CD4-positive, alpha-beta T cell treated with Interleukin-2 at 100 ng/mL for 4 hours (primary cell): ENCODE measurements at regions not wholly inside any gene's neighbourhood (a gene's known extent, or its start where the extent isn't known, plus 50 kb on each side); places are given as distances from the start of the nearest gene placed in this dataset.
"Not testable (repeated sequence)": the region's sequence is repeated elsewhere in the genome, so short reads cannot be mapped to it uniquely, and the experiment has no call there.

Experiments
- DNase-seq: peaks from one replicate; pipeline ENCODE4 v3.0.0-alpha.2; 2020; ENCODE audit warnings: low spot score

DNA sequence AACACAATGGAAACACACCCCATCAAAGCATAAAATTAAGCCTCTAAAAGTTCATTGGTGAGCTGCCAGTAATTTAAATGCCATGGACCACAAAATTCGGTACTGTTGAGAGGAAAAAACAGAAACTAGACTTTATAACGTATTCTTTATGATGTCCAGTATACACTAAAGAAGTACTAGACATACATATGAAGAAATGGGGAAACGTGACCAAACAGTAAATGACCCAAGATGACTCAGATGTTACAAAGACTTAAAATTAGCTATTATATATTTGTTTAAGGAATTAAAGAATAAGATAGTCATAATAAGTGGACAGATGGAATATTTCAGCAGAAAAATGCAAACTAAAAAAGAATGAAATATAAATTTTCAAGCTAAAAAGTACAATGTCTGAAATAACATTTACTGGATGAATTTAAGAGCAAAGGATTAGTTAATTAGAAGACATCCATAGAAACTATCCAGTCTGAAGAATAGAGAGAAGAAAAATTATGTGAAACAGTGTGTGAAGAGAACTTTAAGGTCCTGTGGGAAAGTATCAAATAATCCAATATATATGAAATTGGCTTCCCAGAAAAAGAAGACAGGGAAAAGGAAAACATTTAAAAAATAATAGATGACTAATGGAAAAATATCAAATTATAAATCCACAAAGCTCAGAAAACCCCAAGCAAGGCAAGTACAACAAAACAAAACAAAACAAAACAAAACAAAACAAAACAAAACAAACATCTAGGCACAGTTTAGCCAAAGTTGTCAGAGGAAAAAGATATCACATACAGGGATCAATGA, 69.4 kb downstream of the SAMD9 start:
- DNase-seq: no peak

DNA sequence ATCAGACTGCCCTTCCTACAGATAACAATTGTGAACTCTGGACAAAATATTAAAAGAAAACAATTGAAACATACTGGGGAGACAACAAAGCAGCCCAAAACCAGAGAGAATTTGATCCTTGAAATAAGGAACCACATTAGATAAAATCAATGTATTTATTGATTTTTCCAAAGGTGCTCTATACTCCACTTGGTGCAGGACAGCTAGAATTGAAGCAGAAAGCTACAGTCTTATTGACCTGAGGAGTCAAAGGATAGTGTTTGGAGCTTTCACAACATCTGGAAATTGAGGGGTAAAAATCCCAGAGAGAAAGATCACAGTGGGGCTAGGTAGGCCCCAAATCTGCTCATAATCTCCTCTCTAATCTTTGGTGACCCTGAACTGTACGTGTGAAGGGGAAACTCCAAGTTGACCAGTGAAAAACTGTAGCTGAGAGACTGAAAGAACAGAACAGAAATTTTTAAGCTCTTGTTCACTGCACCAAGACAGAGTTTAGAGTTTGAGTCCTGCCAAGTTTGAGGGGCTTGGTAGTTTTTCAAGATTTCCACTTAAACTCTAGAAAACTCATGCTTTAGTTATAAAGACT, 70.2 kb downstream of the SAMD9 start:
- no peak for DNase-seq

- DNase-seq: no peak
These were observed 71.1 kb downstream of the SAMD9 start for GRCh38 chr7:93046641-93047040.

GRCh38 chr7:93044147-93044810, 73.5 kb downstream of the SAMD9 start:
- no peak for DNase-seq

GRCh38 chr7:93043385-93043985, 74.3 kb downstream of the SAMD9 start:
- no peak for DNase-seq

GRCh38 chr7:93040355-93040754, 77.4 kb downstream of the SAMD9 start:
- DNase-seq: no peak

- DNase-seq: no peak
These were observed 78.0 kb downstream of the SAMD9 start for GRCh38 chr7:93039786-93040185.

DNA sequence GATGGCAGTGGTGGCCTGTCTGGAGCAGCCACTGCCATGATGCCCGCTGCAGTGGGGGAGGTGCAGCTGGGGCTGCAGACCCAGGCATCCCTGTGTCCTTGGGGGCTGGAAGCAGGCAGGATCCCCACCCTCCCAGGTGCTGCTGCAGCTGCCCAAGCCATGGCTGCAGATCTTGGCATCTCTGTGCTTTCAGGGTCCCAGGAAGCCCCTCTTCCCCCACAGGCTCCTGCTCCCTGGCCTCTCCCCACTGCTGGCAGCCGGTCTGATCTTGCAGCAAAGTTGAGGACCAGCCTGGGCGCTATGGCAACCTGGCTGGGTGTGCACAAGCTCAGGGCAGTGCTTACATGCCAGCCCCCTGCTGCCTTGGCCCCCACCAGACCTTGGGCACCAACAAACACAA, 78.5 kb downstream of the SAMD9 start:
- no peak for DNase-seq

- DNase-seq: peak; percentile 60
These were observed 81.0 kb downstream of the SAMD9 start for GRCh38 chr7:93036807-93037206.

GRCh38 chr7:93036149-93036640, 81.6 kb downstream of the SAMD9 start:
- no peak for DNase-seq

GRCh38 chr7:93031795-93032194, 86.0 kb downstream of the SAMD9 start:
- DNase-seq: no peak

- DNase-seq: no peak
These were observed 87.1 kb downstream of the SAMD9 start for GRCh38 chr7:93030605-93031225.

GRCh38 chr7:93029056-93029455, 88.7 kb downstream of the SAMD9 start:
- DNase-seq: no peak

DNA sequence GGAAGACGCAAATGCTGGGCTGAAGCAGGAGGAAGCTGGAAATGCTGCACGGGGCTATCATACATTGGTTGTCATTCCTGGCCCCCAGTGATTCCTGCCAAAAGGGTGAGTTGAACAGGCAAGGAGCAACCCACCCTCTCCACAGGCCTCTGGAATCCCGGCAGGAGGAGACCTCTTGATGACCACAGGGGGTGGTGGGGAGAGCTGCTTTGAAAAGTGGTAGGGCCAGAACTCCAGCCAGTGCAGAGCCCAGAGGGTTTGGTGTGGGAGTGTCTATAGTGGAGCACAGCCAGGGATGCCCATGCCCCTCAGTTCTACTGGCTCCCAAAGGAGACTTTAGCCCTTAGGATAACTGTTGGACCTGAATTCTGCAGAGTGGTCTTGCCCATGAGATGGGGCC, 89.2 kb downstream of the SAMD9 start:
- DNase-seq: no peak

DNA sequence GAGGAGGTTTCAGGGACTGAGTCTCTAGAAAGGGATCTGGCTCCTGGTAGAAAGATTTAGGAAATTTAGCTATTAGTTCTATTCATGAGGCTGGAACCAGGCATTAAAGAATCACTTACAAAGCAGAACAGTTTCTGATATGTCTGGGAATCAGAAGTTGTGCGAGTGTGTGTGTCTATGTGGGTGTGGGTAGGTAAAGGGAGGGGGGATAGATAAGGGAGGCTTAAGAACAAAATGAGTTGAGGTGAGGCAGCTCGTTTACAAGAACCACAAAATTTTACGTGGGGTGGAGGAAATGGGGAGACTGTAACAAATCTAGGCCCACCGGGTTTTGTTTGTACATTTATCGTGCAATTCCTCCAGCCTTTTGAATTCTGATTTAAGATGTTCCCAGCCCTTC, 90.7 kb downstream of the SAMD9 start:
- no peak for DNase-seq

GRCh38 chr7:93026425-93026824, 91.4 kb downstream of the SAMD9 start:
- DNase-seq: no peak

DNA sequence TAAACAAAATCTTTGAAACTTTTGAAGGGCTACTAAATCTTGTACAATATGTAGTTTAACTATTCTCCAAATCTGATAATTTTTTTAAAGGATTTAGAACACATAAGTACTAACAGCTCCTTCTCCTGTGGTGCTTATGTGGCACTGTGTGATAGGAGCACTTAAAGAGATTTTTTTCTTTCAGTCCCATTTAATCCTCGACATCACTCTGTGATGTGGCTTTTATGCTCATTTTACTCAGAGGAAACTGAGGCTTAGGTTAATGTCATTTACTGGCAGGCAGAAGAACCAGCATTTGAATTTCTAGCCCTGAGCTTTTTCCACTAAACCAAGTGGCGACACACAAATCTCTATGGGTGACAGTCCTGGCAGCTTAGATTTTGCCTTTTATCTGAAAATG, 92.4 kb downstream of the SAMD9 start:
- no peak for DNase-seq

- not testable (repeated sequence) for DNase-seq
These were observed 94.8 kb downstream of the SAMD9 start for GRCh38 chr7:93022931-93023478.

- DNase-seq: no peak
These were observed 96.0 kb downstream of the SAMD9 start for GRCh38 chr7:93021748-93022147.

DNA sequence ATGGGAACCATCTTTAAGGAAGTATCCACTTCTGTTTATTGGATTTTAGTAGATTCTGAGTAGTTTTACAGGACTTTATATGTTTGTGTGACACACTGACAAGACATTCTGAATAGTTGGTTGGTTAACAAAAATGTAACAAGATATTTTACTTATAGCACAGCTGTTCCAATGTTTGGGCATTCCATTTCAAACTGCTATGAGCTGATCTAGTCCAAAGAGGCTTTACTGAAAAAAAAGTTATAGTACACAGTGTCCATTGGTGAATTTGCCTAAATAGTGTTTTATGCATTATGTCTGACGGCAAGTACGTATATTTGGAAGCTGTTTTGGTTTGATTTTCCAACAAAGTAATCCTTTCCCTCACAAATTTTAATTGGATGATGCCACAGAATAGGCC, 99.1 kb downstream of the SAMD9 start:
- no peak for DNase-seq

- DNase-seq: no peak
These were observed 100.9 kb downstream of the SAMD9 start for GRCh38 chr7:93016681-93017381.
